ENCODE measurements at regions not wholly inside any gene's neighbourhood (a gene's known extent, or its start where the extent isn't known, plus 50 kb on each side); places are given as distances from the start of the nearest gene placed in this dataset.

GRCh38 chr19:31902821-31903220 is 442.6 kb upstream of the ZNF507 start:
- 22% methylated on average over 1 of the region's 1 CpG for WGBS (ENCODE audit: low lambda C conversion rate)
- H3K36me3 ChIP-seq (replicated peaks in 1 of 2; ENCODE audit: control insufficient read depth in 1 of 2, insufficient read depth in 2 of 2, low read length in 1 of 2): no peaks in the 10 kb centered on the region
- CTCF ChIA-PET: no interaction called here
- no peak overlapping the region for H3K9ac ChIP-seq
- no peaks in the 10 kb centered on the region for H3F3A ChIP-seq (replicated peaks; ENCODE audit: insufficient read depth)
- H3K4me1 ChIP-seq (ENCODE audit: control insufficient read depth in 1 of 2, insufficient read depth in 2 of 2, low read depth in 1 of 2, low read length in 1 of 2): no peaks in the 10 kb centered on the region
- no peak for DNase-seq
- H3K27ac ChIP-seq (ENCODE audit: low read depth in 2 of 2, low read length in 1 of 2): no peak overlapping the region
- no peaks in the 10 kb centered on the region; the same call in 1 of the 2 replicates for H3K9me3 ChIP-seq
- no peaks in the 10 kb centered on the region for H3K79me2 ChIP-seq (ENCODE audit: insufficient read depth)
- no peak overlapping the region for H3K4me3 ChIP-seq (ENCODE audit: low read depth in 2 of 2, low read length in 1 of 2)
- H3K27me3 ChIP-seq (ENCODE audit: insufficient read depth): no peaks in the 10 kb centered on the region
- H2AFZ ChIP-seq (ENCODE audit: low read depth): no peak overlapping the region
- no peak for TF ChIP-seq REST (IDR thresholded peaks at IDR 0.05; ENCODE audit: low read depth, low read length)
- POLR2A ChIA-PET: no interaction called here
- no peaks in the 10 kb centered on the region for H3K9me2 ChIP-seq
- H3K4me2 ChIP-seq: no peak overlapping the region
- no peaks in the 10 kb centered on the region for H4K20me1 ChIP-seq (ENCODE audit: insufficient read depth)

- Histone ChIP-seq H3K79me2 (ENCODE audit: insufficient read depth) (no peaks in the 10 kb centered on the region), H2AFZ (ENCODE audit: low read depth) (no peak overlapping the region), H3K36me3 (replicated peaks in 1 of 2; ENCODE audit: control insufficient read depth in 1 of 2, insufficient read depth in 2 of 2, low read length in 1 of 2) (no peaks in the 10 kb centered on the region), H4K20me1 (ENCODE audit: insufficient read depth) (no peaks in the 10 kb centered on the region), H3F3A (replicated peaks; ENCODE audit: insufficient read depth) (no peaks in the 10 kb centered on the region), H3K9me2 (no peaks in the 10 kb centered on the region), H3K27me3 (ENCODE audit: insufficient read depth) (no peaks in the 10 kb centered on the region), H3K4me1 (ENCODE audit: control insufficient read depth in 1 of 2, insufficient read depth in 2 of 2, low read depth in 1 of 2, low read length in 1 of 2) (no peaks in the 10 kb centered on the region), H3K4me3 (ENCODE audit: low read depth in 2 of 2, low read length in 1 of 2) (no peak overlapping the region), H3K9me3 (no peaks in the 10 kb centered on the region; the same call in 1 of the 2 replicates), H3K4me2 (no peak overlapping the region), H3K27ac (ENCODE audit: low read depth in 2 of 2, low read length in 1 of 2) (no peak overlapping the region), H3K9ac (no peak overlapping the region)
- ChIA-PET POLR2A (no interaction called here), CTCF (no interaction called here)
- no peak for DNase-seq
- no peak for TF ChIP-seq RCOR1 (IDR thresholded peaks at IDR 0.05; ENCODE audit: low read length)
- no peak for TF ChIP-seq MAX (IDR thresholded peaks at IDR 0.05; ENCODE audit: low read depth)
- no peak for TF ChIP-seq MEF2A (IDR thresholded peaks at IDR 0.05; ENCODE audit: borderline replicate concordance, low read depth)
- TF ChIP-seq RFX5 (IDR thresholded peaks at IDR 0.05; ENCODE audit: low read length): no peak
- no peak for TF ChIP-seq REST (IDR thresholded peaks at IDR 0.05; ENCODE audit: low read depth, low read length)
- TF ChIP-seq IRF3 (IDR thresholded peaks at IDR 0.05; ENCODE audit: low read depth, low read length): no peak
- TF ChIP-seq JUND (IDR thresholded peaks at IDR 0.05): no peak
- no peak for TF ChIP-seq SIN3A (IDR thresholded peaks at IDR 0.05; ENCODE audit: borderline replicate concordance, low read depth, low read length)
- no peak for TF ChIP-seq TAF1 (IDR thresholded peaks at IDR 0.05; ENCODE audit: borderline replicate concordance, low read depth, low read length)
- WGBS (ENCODE audit: low lambda C conversion rate): 0% methylated on average over 2 of the region's 2 CpGs
Measured at GRCh38 chr19:31903979-31904378, 441.4 kb upstream of the ZNF507 start.

Measured in SK-N-SH (cell line).